ENCODE measurements at regions not wholly inside any gene's neighbourhood (a gene's known extent, or its start where the extent isn't known, plus 50 kb on each side); places are given as distances from the start of the nearest gene placed in this dataset.

GRCh38 chr6:82766476-82766875 lies 299.2 kb downstream of the UBE3D start:
- DNase-seq: no peak
- no peaks in the 10 kb centered on the region for H3K36me3 Mint-ChIP-seq
- ChIA-PET POLR2A (no interaction called here), CTCF (no interaction called here)
- Histone ChIP-seq H3K4me3 (ENCODE audit: low read length) (no peak overlapping the region), H3K36me3 (ENCODE audit: insufficient read depth, low read length) (no peaks in the 10 kb centered on the region), H3K27ac (ENCODE audit: low read depth, low read length) (no peak overlapping the region), H3K9me3 (ENCODE audit: low read length) (no peaks in the 10 kb centered on the region), H3K4me1 (ENCODE audit: insufficient read depth, low read length) (no peaks in the 10 kb centered on the region), H3K27me3 (ENCODE audit: insufficient read depth, low read length, poor library complexity, severe bottlenecking) (no peaks in the 10 kb centered on the region)
- peaks cover 0 to 2% (median 0%) of the 10 kb centered on the region in 5 donors for H3K9me3 Mint-ChIP-seq
- H3K4me3 Mint-ChIP-seq: no peak overlapping the region
- H3K4me1 Mint-ChIP-seq: peaks cover 0 to 4% (median 0%) of the 10 kb centered on the region in 3 donors
- H3K27ac Mint-ChIP-seq: no peak overlapping the region
- peaks cover 0 to 2% of the 10 kb centered on the region in 2 donors for H3K27me3 Mint-ChIP-seq

GRCh38 chr6:82767037-82767436 lies 298.6 kb downstream of the UBE3D start:
- no peaks in the 10 kb centered on the region for H3K27me3 ChIP-seq (ENCODE audit: insufficient read depth, low read length, poor library complexity, severe bottlenecking)
- no peak for DNase-seq

GRCh38 chr6:82767447-82767846 lies 298.2 kb downstream of the UBE3D start:
- ChIA-PET POLR2A (no interaction called here), CTCF (no interaction called here)
- H3K36me3 ChIP-seq (ENCODE audit: insufficient read depth, low read length): no peaks in the 10 kb centered on the region
- no peak overlapping the region for H3K4me3 Mint-ChIP-seq
- peaks cover 0 to 2% (median 0%) of the 10 kb centered on the region in 5 donors for H3K9me3 Mint-ChIP-seq
- no peaks in the 10 kb centered on the region for H3K4me1 Mint-ChIP-seq
- no peak overlapping the region for H3K27ac ChIP-seq (ENCODE audit: low read depth, low read length)
- H3K27me3 ChIP-seq (ENCODE audit: insufficient read depth, low read length, poor library complexity, severe bottlenecking): no peaks in the 10 kb centered on the region
- H3K9me3 ChIP-seq (ENCODE audit: low read length): no peaks in the 10 kb centered on the region
- no peak for DNase-seq
- no peaks in the 10 kb centered on the region for H3K4me1 ChIP-seq (ENCODE audit: insufficient read depth, low read length)
- peaks cover 0 to 2% of the 10 kb centered on the region in 2 donors for H3K27me3 Mint-ChIP-seq
- H3K4me3 ChIP-seq (ENCODE audit: low read length): no peak overlapping the region
- H3K36me3 Mint-ChIP-seq: no peaks in the 10 kb centered on the region
- no peak overlapping the region for H3K27ac Mint-ChIP-seq

More at GRCh38 chr6:82767037-82767436, 298.6 kb downstream of the UBE3D start:
- no peaks in the 10 kb centered on the region for H3K4me1 ChIP-seq (ENCODE audit: insufficient read depth, low read length)
- H3K36me3 ChIP-seq (ENCODE audit: insufficient read depth, low read length): no peaks in the 10 kb centered on the region
- H3K9me3 ChIP-seq (ENCODE audit: low read length): no peaks in the 10 kb centered on the region
- no peaks in the 10 kb centered on the region for H3K4me1 Mint-ChIP-seq
- H3K36me3 Mint-ChIP-seq: no peaks in the 10 kb centered on the region
- CTCF ChIA-PET: no interaction called here
- no peak overlapping the region for H3K4me3 Mint-ChIP-seq
- H3K27ac Mint-ChIP-seq: no peak overlapping the region
- peaks cover 0 to 2% (median 0%) of the 10 kb centered on the region in 5 donors for H3K9me3 Mint-ChIP-seq
- peaks cover 0 to 2% of the 10 kb centered on the region in 2 donors for H3K27me3 Mint-ChIP-seq
- no peak overlapping the region for H3K27ac ChIP-seq (ENCODE audit: low read depth, low read length)
- POLR2A ChIA-PET: no interaction called here
- no peak overlapping the region for H3K4me3 ChIP-seq (ENCODE audit: low read length)

- H3K27ac ChIP-seq (ENCODE audit: low read depth, low read length): no peak overlapping the region
- Mint-ChIP-seq H3K27me3 (peaks cover 0 to 1% of the 10 kb centered on the region in 2 donors), H3K36me3 (no peaks in the 10 kb centered on the region), H3K4me3 (no peak overlapping the region), H3K27ac (no peak overlapping the region), H3K9me3 (peaks cover 0 to 2% (median 0%) of the 10 kb centered on the region in 5 donors), H3K4me1 (no peaks in the 10 kb centered on the region)
- H3K27me3 ChIP-seq (ENCODE audit: insufficient read depth, low read length, poor library complexity, severe bottlenecking): no peaks in the 10 kb centered on the region
- no peak overlapping the region for H3K4me3 ChIP-seq (ENCODE audit: low read length)
- H3K36me3 ChIP-seq (ENCODE audit: insufficient read depth, low read length): no peaks in the 10 kb centered on the region
- ChIA-PET POLR2A (no interaction called here), CTCF (no interaction called here)
- no peak for DNase-seq
- no peaks in the 10 kb centered on the region for H3K9me3 ChIP-seq (ENCODE audit: low read length)
- no peaks in the 10 kb centered on the region for H3K4me1 ChIP-seq (ENCODE audit: insufficient read depth, low read length)
These were observed 292.6 kb downstream of the UBE3D start for GRCh38 chr6:82772851-82773717.

- ChIA-PET CTCF (no interaction called here), POLR2A (no interaction called here)
- H3K4me1 Mint-ChIP-seq: no peaks in the 10 kb centered on the region
- H3K4me3 Mint-ChIP-seq: no peak overlapping the region
- no peak for DNase-seq
- no peak overlapping the region for H3K27ac Mint-ChIP-seq
- H3K27me3 Mint-ChIP-seq: peaks cover 0 to 1% of the 10 kb centered on the region in 2 donors
- no peak overlapping the region for H3K4me3 ChIP-seq (ENCODE audit: low read length)
- no peaks in the 10 kb centered on the region for H3K9me3 Mint-ChIP-seq
- H3K27me3 ChIP-seq (ENCODE audit: insufficient read depth, low read length, poor library complexity, severe bottlenecking): no peaks in the 10 kb centered on the region
- H3K27ac ChIP-seq (ENCODE audit: low read depth, low read length): no peak overlapping the region
- H3K9me3 ChIP-seq (ENCODE audit: low read length): no peaks in the 10 kb centered on the region
- H3K36me3 Mint-ChIP-seq: no peaks in the 10 kb centered on the region
- H3K36me3 ChIP-seq (ENCODE audit: insufficient read depth, low read length): no peaks in the 10 kb centered on the region
- H3K4me1 ChIP-seq (ENCODE audit: insufficient read depth, low read length): no peaks in the 10 kb centered on the region
These were observed 290.3 kb downstream of the UBE3D start for GRCh38 chr6:82775361-82775760.

GRCh38 chr6:82775981-82776380 lies 289.7 kb downstream of the UBE3D start:
- H3K27ac Mint-ChIP-seq: no peak overlapping the region
- DNase-seq: no peak
- no peaks in the 10 kb centered on the region for H3K9me3 Mint-ChIP-seq
- H3K4me3 ChIP-seq (ENCODE audit: low read length): no peak overlapping the region
- H3K36me3 ChIP-seq (ENCODE audit: insufficient read depth, low read length): no peaks in the 10 kb centered on the region
- no peaks in the 10 kb centered on the region for H3K4me1 ChIP-seq (ENCODE audit: insufficient read depth, low read length)
- H3K27me3 Mint-ChIP-seq: peaks cover 0 to 1% of the 10 kb centered on the region in 2 donors
- no peaks in the 10 kb centered on the region for H3K27me3 ChIP-seq (ENCODE audit: insufficient read depth, low read length, poor library complexity, severe bottlenecking)
- H3K36me3 Mint-ChIP-seq: no peaks in the 10 kb centered on the region
- no peak overlapping the region for H3K27ac ChIP-seq (ENCODE audit: low read depth, low read length)
- CTCF ChIA-PET: no interaction called here
- POLR2A ChIA-PET: no interaction called here
- no peaks in the 10 kb centered on the region for H3K9me3 ChIP-seq (ENCODE audit: low read length)
- H3K4me3 Mint-ChIP-seq: no peak overlapping the region
- H3K4me1 Mint-ChIP-seq: no peaks in the 10 kb centered on the region

- POLR2A ChIA-PET: no interaction called here
- Histone ChIP-seq H3K4me1 (ENCODE audit: insufficient read depth, low read length) (no peaks in the 10 kb centered on the region), H3K36me3 (ENCODE audit: insufficient read depth, low read length) (no peaks in the 10 kb centered on the region), H3K27me3 (ENCODE audit: insufficient read depth, low read length, poor library complexity, severe bottlenecking) (no peaks in the 10 kb centered on the region), H3K9me3 (ENCODE audit: low read length) (no peaks in the 10 kb centered on the region), H3K4me3 (ENCODE audit: low read length) (no peak overlapping the region), H3K27ac (ENCODE audit: low read depth, low read length) (no peak overlapping the region)
- Mint-ChIP-seq H3K4me1 (no peaks in the 10 kb centered on the region), H3K9me3 (no peaks in the 10 kb centered on the region), H3K36me3 (peaks cover 0 to 2% (median 0%) of the 10 kb centered on the region in 3 donors), H3K4me3 (no peak overlapping the region), H3K27me3 (peaks cover 1 to 7% of the 10 kb centered on the region in 2 donors), H3K27ac (no peak overlapping the region)
- DNase-seq: no peak
- CTCF ChIA-PET: no interaction called here
These were observed 286.6 kb downstream of the UBE3D start for GRCh38 chr6:82779041-82779440.

GRCh38 chr6:82780334-82780733 lies 285.3 kb downstream of the UBE3D start:
- H3K4me1 Mint-ChIP-seq: no peaks in the 10 kb centered on the region
- H3K27me3 ChIP-seq (ENCODE audit: insufficient read depth, low read length, poor library complexity, severe bottlenecking): no peaks in the 10 kb centered on the region
- no peaks in the 10 kb centered on the region for H3K36me3 ChIP-seq (ENCODE audit: insufficient read depth, low read length)
- ChIA-PET POLR2A (no interaction called here), CTCF (no interaction called here)
- no peak for DNase-seq
- no peak overlapping the region for H3K4me3 Mint-ChIP-seq
- no peak overlapping the region for H3K4me3 ChIP-seq (ENCODE audit: low read length)
- peaks cover 1 to 7% of the 10 kb centered on the region in 2 donors for H3K27me3 Mint-ChIP-seq
- H3K9me3 Mint-ChIP-seq: peaks cover 0 to 3% (median 0%) of the 10 kb centered on the region in 5 donors
- H3K27ac Mint-ChIP-seq: no peak overlapping the region
- peaks cover 0 to 3% (median 0%) of the 10 kb centered on the region in 3 donors for H3K36me3 Mint-ChIP-seq
- no peaks in the 10 kb centered on the region for H3K4me1 ChIP-seq (ENCODE audit: insufficient read depth, low read length)
- no peak overlapping the region for H3K27ac ChIP-seq (ENCODE audit: low read depth, low read length)
- no peaks in the 10 kb centered on the region for H3K9me3 ChIP-seq (ENCODE audit: low read length)
